Left ventricle myocardium inferior (tissue), 1 donor: ENCODE measurements at regions not wholly inside any gene's neighbourhood (a gene's known extent, or its start where the extent isn't known, plus 50 kb on each side); places are given as distances from the start of the nearest gene placed in this dataset.
"Not testable (repeated sequence)": the region's sequence is repeated elsewhere in the genome, so short reads cannot be mapped to it uniquely, and the experiment has no call there.

Experiments
- DNase-seq: peaks from one replicate; pipeline ENCODE4 v3.0.0-alpha.2; 2020
- H3K27ac ChIP-seq: fragments of 200-600 bp; replicated peaks from 2 replicates; pipeline ENCODE4 v1.8.0; 2021
- H3K27me3 ChIP-seq: fragments of 200-600 bp; 2 replicates; pipeline ENCODE4 v1.8.0; 2021; ENCODE audit warnings: low read depth
- H3K36me3 ChIP-seq: fragments of 200-600 bp; 2 replicates; pipeline ENCODE4 v1.8.0; 2021
- H3K4me1 ChIP-seq: fragments of 200-600 bp; 2 replicates; pipeline ENCODE4 v1.8.0; 2021
- H3K4me3 ChIP-seq: fragments of 200-600 bp; 2 replicates; pipeline ENCODE4 v1.8.0; 2021; ENCODE audit warnings: mild to moderate bottlenecking, moderate library complexity
- H3K9me3 ChIP-seq: fragments of 200-600 bp; replicated peaks from 2 replicates; pipeline ENCODE4 v1.8.0; 2021
- CTCF ChIP-seq: fragments of 200-600 bp; IDR thresholded peaks from 2 replicates; pipeline ENCODE4 v1.8.0; 2021; ENCODE audit warnings: antibody characterized with exemption, mild to moderate bottlenecking, borderline replicate concordance
- intact Hi-C: fragments of 100-400 bp; cut with micrococcal nuclease; formaldehyde crosslinking; loops from one replicate; pipeline ENCODE4 v1.11.0; 2022
- donor health status: DM: no; HTN: yes; CAD: no; lungs with severe emphysema.

GRCh38 chr9:67109859-67110258 lies 117.5 kb upstream of the SPATA31A3 start:
- H3K36me3 ChIP-seq, H3K27me3 ChIP-seq, H3K27ac ChIP-seq, H3K9me3 ChIP-seq, DNase-seq, H3K4me1 ChIP-seq, H3K4me3 ChIP-seq, intact Hi-C loops: not testable (repeated sequence)

GRCh38 chr9:67106659-67107058 lies 114.3 kb upstream of the SPATA31A3 start:
- intact Hi-C loops, DNase-seq, H3K4me3 ChIP-seq, H3K27ac ChIP-seq, H3K9me3 ChIP-seq, H3K27me3 ChIP-seq, H3K4me1 ChIP-seq, H3K36me3 ChIP-seq: not testable (repeated sequence)

- H3K36me3 ChIP-seq, H3K9me3 ChIP-seq, intact Hi-C loops, H3K27ac ChIP-seq, H3K4me3 ChIP-seq, H3K4me1 ChIP-seq, H3K27me3 ChIP-seq, DNase-seq: not testable (repeated sequence)
Measured at GRCh38 chr9:67102506-67103276, 110.3 kb upstream of the SPATA31A3 start.

GRCh38 chr9:67091104-67091503 lies 98.8 kb upstream of the SPATA31A3 start:
- DNase-seq = not testable (repeated sequence)

GRCh38 chr9:67086862-67087261 lies 94.5 kb upstream of the SPATA31A3 start:
- H3K4me3 ChIP-seq, H3K9me3 ChIP-seq, DNase-seq, intact Hi-C loops, H3K27me3 ChIP-seq, H3K4me1 ChIP-seq, H3K36me3 ChIP-seq, H3K27ac ChIP-seq: not testable (repeated sequence)

More at GRCh38 chr9:67091104-67091503, 98.8 kb upstream of the SPATA31A3 start:
- H3K27ac ChIP-seq, H3K36me3 ChIP-seq, intact Hi-C loops, H3K27me3 ChIP-seq, H3K4me3 ChIP-seq, H3K9me3 ChIP-seq, H3K4me1 ChIP-seq: not testable (repeated sequence)

GRCh38 chr9:67066140-67066539 lies 73.8 kb upstream of the SPATA31A3 start:
- H3K27me3 ChIP-seq, H3K9me3 ChIP-seq, DNase-seq, H3K4me3 ChIP-seq, H3K27ac ChIP-seq, H3K4me1 ChIP-seq, intact Hi-C loops, H3K36me3 ChIP-seq: not testable (repeated sequence)

GRCh38 chr9:67058898-67059715 lies 66.8 kb upstream of the SPATA31A3 start:
- peak overlapping the region; percentile 64 for H3K27ac ChIP-seq
- TF ChIP-seq CTCF = peak; percentile 34
- H3K4me1 ChIP-seq, H3K36me3 ChIP-seq, H3K27me3 ChIP-seq, intact Hi-C loops, H3K9me3 ChIP-seq: not testable (repeated sequence)
- DNase-seq = peak; percentile 33
- peak overlapping the region; percentile 64 for H3K4me3 ChIP-seq
